ENCODE measurements at regions not wholly inside any gene's neighbourhood (a gene's known extent, or its start where the extent isn't known, plus 50 kb on each side); places are given as distances from the start of the nearest gene placed in this dataset.
"Not testable (repeated sequence)": the region's sequence is repeated elsewhere in the genome, so short reads cannot be mapped to it uniquely, and the experiment has no call there.

DNA sequence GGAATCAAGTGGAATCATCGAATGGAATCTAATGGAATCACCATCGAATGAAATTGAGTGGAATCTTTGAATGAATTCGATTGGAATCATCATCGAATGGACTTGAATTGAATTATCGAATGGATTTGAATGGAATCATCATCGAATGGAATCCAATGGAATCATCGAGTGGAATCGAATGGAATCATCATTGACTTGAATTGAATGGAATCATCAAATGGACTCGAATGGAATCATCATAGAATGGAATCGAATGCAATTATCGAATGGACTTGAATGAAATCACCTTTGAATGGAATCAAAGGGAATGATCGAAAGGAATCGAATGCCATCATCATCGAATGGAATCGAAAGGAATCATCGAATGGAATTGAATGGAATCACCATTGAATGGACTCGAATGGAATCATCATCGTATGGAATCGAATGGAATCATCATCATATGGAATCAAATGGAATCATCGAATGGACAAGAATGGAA lies 231.6 kb downstream of the SHCBP1 start:
- DNase-seq; intact Hi-C loops (cut with DNase I); ATAC-seq: not testable (repeated sequence)

- intact Hi-C loops (cut with DNase I); ATAC-seq; DNase-seq: not testable (repeated sequence)
Observed at GRCh38 chr16:46388939-46389491, 232.2 kb downstream of the SHCBP1 start.

DNA sequence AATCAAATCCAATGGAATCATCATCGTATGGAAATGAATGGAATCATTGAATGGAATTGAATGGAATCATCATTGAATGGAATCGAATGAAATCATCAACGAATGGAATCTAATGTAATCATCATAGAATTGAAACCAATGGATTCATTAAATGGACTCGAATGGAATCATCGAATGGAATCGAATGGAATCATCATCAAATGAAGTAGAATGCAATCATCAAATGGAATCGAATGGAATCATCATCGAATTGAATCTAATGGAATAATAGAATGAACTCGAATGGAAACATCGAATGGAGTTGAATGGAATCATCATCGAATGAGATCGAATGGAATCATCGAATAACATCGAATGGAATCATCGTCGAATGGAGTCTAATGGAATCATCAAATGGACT lies 232.8 kb downstream of the SHCBP1 start:
- intact Hi-C loops (cut with DNase I); ATAC-seq; DNase-seq: not testable (repeated sequence)

DNA sequence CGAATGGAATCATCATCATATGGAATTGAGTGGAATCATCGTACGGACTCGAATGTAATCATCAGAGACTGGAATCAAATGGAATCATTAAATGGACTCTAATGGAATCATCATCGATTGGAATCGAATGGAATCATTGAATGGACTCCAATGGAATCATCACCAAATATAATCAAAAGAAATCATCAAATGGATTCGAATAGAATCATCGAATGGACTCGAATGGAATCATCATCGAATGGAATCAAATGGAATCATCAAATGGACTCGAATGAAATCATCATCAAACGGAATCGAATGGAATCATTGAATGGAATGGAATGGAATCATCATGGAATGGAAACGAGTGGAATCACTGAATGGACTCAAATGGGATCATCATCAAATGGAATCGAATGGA lies 233.5 kb downstream of the SHCBP1 start:
- DNase-seq; intact Hi-C loops (cut with DNase I): not testable (repeated sequence)
- peak in 1 of 2 donors; percentile 1 for ATAC-seq

DNA sequence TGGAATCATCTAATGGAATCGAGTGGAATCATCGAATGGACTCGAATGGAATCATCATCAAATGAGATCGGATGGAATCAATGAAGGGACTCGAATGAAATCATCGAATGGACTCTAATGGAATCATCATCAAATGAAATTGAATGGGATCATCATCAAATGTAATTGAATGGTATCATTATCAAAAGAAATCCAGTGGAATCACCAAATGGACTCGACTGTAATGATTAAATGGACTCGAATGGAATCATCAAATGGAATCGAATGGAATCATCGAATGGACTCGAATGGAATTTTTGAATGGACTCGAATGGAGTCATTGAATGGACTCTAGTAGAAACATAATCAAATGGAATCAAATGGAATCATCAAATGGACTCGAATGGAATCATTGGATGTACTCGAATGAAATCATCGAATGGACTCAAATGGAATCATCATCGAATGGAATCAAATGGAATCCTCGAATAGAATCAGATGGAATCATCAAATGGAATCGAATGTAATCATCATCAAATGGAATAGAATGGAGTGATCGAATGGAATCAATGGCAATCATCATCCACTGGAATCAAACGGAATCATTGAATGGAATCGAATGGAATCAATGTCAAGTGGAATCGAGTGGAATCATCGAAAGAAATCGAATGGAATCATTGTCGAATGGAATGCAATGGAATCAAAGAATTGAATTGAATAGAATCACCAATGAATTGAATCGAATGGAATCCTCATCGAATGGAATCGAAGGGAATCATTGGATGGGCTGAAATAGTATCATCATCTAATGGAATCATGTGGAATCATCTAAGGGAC lies 234.2 kb downstream of the SHCBP1 start:
- DNase-seq; intact Hi-C loops (cut with DNase I): not testable (repeated sequence)
- ATAC-seq, result peak; percentile 4 to 10

- ATAC-seq; DNase-seq; intact Hi-C loops (cut with DNase I): not testable (repeated sequence)
Observed at GRCh38 chr16:46386110-46386771, 234.9 kb downstream of the SHCBP1 start.

GRCh38 chr16:46384285-46385061 lies 236.7 kb downstream of the SHCBP1 start:
- intact Hi-C loops (cut with DNase I); DNase-seq; ATAC-seq: not testable (repeated sequence)

- intact Hi-C loops (cut with DNase I); ATAC-seq; DNase-seq: not testable (repeated sequence)
Observed at GRCh38 chr16:46383581-46383980, 237.6 kb downstream of the SHCBP1 start.

DNA sequence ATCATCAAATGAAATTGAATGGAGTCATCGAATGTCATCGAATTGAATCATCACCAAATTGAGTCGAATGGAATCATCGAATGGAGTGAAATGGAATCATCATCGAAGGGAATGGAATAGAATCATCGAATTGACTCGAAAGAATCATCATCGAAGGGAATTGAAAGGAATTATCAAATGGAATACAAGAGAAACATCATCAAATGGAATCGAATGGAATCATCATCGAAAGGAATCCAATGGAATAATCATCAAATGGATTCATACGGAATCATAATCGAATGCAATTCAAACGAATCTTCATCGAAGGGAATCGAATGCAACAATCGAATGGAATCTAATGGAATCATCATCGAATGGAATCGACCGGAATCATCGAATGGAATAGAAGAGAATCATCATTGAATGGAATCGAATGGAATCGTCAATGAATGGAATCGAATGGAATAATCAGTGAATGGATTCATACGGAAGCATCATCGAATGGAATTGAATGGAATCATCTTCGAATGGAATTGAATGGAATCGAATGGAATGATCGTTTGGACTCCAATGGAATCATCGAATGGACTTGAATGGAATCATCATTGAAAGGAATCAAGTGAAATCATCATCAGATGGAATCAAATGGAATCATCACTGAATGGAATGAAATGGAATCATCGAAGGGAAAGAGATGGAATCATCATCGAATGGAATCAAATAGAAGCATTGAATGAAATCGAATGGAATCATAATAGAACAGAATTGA lies 238.2 kb downstream of the SHCBP1 start:
- ATAC-seq; DNase-seq; intact Hi-C loops (cut with DNase I): not testable (repeated sequence)

DNA sequence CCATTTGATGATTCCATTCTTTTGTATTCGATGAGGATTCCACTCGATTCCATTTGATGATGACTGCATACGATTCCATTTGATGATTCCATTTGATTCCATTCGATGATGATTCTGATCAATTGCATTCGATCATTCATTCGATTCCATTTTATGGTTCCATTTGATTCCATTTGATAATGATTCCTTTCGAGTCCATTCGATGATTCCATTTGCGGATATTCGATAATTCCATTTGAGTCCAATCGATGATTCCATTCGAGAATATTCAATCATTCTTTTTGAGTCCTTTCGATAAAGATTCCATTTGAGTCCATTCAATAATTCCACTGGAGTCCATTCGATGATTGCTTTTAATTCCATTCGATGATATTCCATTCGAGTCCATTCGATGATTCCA lies 239.1 kb downstream of the SHCBP1 start:
- ATAC-seq; intact Hi-C loops (cut with DNase I); DNase-seq: not testable (repeated sequence)

DNA sequence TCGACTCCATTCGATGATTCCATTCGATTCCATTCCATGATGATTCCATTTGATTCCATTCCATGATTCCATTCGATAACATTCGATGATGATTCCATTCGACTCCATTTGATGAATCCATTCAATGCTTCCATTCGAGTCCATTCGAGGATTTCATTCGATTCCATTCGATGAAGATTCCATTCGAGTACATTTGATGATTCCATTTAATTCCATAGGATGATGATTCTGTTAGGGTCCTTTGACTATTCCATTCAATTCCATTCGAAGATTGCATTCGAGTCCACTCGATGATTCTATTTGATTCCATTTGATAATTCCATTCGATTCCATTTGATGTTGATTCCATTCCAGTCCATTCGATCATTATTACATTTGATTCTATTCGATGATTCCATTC lies 239.8 kb downstream of the SHCBP1 start:
- intact Hi-C loops (cut with DNase I); ATAC-seq; DNase-seq: not testable (repeated sequence)

All from left cardiac atrium (tissue), 4 donors.